ENCODE measurements at regions not wholly inside any gene's neighbourhood (a gene's known extent, or its start where the extent isn't known, plus 50 kb on each side); places are given as distances from the start of the nearest gene placed in this dataset.

GRCh38 chr2:173630425-173631126 lies 275.9 kb downstream of the CDCA7 start:
- DNase-seq = no peak
- Histone ChIP-seq H3K9me3 (replicated peaks; ENCODE audit: insufficient read depth, low read length) (no peaks in the 10 kb centered on the region), H3K4me3 (ENCODE audit: low read length) (no peak overlapping the region), H3K4me2 (ENCODE audit: low read depth, low read length) (no peak overlapping the region), H3K9ac (ENCODE audit: low read length) (no peak overlapping the region), H3K27me3 (replicated peaks; ENCODE audit: insufficient read depth, low read length) (no peaks in the 10 kb centered on the region), H2AFZ (ENCODE audit: low read length) (no peak overlapping the region), H4K20me1 (ENCODE audit: insufficient read depth, low read length) (no peaks in the 10 kb centered on the region), H3K9me2 (replicated peaks; ENCODE audit: insufficient read depth, low read length) (no peaks in the 10 kb centered on the region), H3K79me2 (ENCODE audit: low read length) (no peaks in the 10 kb centered on the region), H3K27ac (ENCODE audit: low read length) (no peak overlapping the region), H3K4me1 (ENCODE audit: low read length) (no peaks in the 10 kb centered on the region), H3K36me3 (replicated peaks; ENCODE audit: insufficient read depth, low read length) (no peaks in the 10 kb centered on the region), H3F3A (ENCODE audit: insufficient read depth, low read length) (no peaks in the 10 kb centered on the region)
- TF ChIP-seq CTCF (IDR thresholded peaks at IDR 0.05; ENCODE audit: low read length) (no peak), EZH2 (optimal IDR thresholded peaks at IDR 0.05; ENCODE audit: low read depth, low read length) (no peak), EZH2phosphoT487 (IDR thresholded peaks at IDR 0.05; ENCODE audit: low read length) (no peak)

- no peak overlapping the region for H3K4me3 ChIP-seq (ENCODE audit: low read length)
Measured at GRCh38 chr2:173631127-173631460, 276.4 kb downstream of the CDCA7 start.

GRCh38 chr2:173644146-173644545 lies 289.5 kb downstream of the CDCA7 start:
- H3K36me3 ChIP-seq (replicated peaks; ENCODE audit: insufficient read depth, low read length) = no peaks in the 10 kb centered on the region
- H3K79me2 ChIP-seq (ENCODE audit: low read length) = no peaks in the 10 kb centered on the region
- H3K27ac ChIP-seq (ENCODE audit: low read length) = no peak overlapping the region
- H3K27me3 ChIP-seq (replicated peaks; ENCODE audit: insufficient read depth, low read length) = no peaks in the 10 kb centered on the region
- no peak overlapping the region for H3K4me2 ChIP-seq (ENCODE audit: low read depth, low read length)
- no peaks in the 10 kb centered on the region for H3K9me3 ChIP-seq (replicated peaks; ENCODE audit: insufficient read depth, low read length)
- no peaks in the 10 kb centered on the region for H3K9me2 ChIP-seq (replicated peaks; ENCODE audit: insufficient read depth, low read length)
- H3K4me1 ChIP-seq (ENCODE audit: low read length) = no peaks in the 10 kb centered on the region
- no peaks in the 10 kb centered on the region for H3F3A ChIP-seq (ENCODE audit: insufficient read depth, low read length)
- H3K4me3 ChIP-seq (ENCODE audit: low read length) = no peak overlapping the region
- no peak for DNase-seq
- TF ChIP-seq EZH2 (optimal IDR thresholded peaks at IDR 0.05; ENCODE audit: low read depth, low read length) = no peak
- TF ChIP-seq CTCF (IDR thresholded peaks at IDR 0.05; ENCODE audit: low read length) = no peak
- no peak for TF ChIP-seq EZH2phosphoT487 (IDR thresholded peaks at IDR 0.05; ENCODE audit: low read length)
- no peak overlapping the region for H2AFZ ChIP-seq (ENCODE audit: low read length)
- no peaks in the 10 kb centered on the region for H4K20me1 ChIP-seq (ENCODE audit: insufficient read depth, low read length)
- no peak overlapping the region for H3K9ac ChIP-seq (ENCODE audit: low read length)

More at GRCh38 chr2:173631127-173631460, 276.4 kb downstream of the CDCA7 start:
- Histone ChIP-seq H3K36me3 (replicated peaks; ENCODE audit: insufficient read depth, low read length) (no peaks in the 10 kb centered on the region), H3K9me3 (replicated peaks; ENCODE audit: insufficient read depth, low read length) (no peaks in the 10 kb centered on the region), H3K9me2 (replicated peaks; ENCODE audit: insufficient read depth, low read length) (no peaks in the 10 kb centered on the region), H4K20me1 (ENCODE audit: insufficient read depth, low read length) (no peaks in the 10 kb centered on the region), H2AFZ (ENCODE audit: low read length) (no peak overlapping the region), H3K4me1 (ENCODE audit: low read length) (no peaks in the 10 kb centered on the region), H3K9ac (ENCODE audit: low read length) (no peak overlapping the region), H3F3A (ENCODE audit: insufficient read depth, low read length) (no peaks in the 10 kb centered on the region), H3K27ac (ENCODE audit: low read length) (no peak overlapping the region), H3K79me2 (ENCODE audit: low read length) (no peaks in the 10 kb centered on the region), H3K4me2 (ENCODE audit: low read depth, low read length) (no peak overlapping the region), H3K27me3 (replicated peaks; ENCODE audit: insufficient read depth, low read length) (no peaks in the 10 kb centered on the region)
- TF ChIP-seq CTCF (IDR thresholded peaks at IDR 0.05; ENCODE audit: low read length) (no peak), EZH2 (optimal IDR thresholded peaks at IDR 0.05; ENCODE audit: low read depth, low read length) (no peak)
- DNase-seq = no peak
